NK-92 treated with Interleukin-12 subunit alpha and Interleukin-12 subunit beta, amount 100 ng/mL, for 24 hours (cell line): ENCODE measurements at regions not wholly inside any gene's neighbourhood (a gene's known extent, or its start where the extent isn't known, plus 50 kb on each side); places are given as distances from the start of the nearest gene placed in this dataset.

Source experiments
- DNase-seq: peaks from one replicate; lab custom pipeline; 2025; lab: John Stamatoyannopoulos, UW

DNA sequence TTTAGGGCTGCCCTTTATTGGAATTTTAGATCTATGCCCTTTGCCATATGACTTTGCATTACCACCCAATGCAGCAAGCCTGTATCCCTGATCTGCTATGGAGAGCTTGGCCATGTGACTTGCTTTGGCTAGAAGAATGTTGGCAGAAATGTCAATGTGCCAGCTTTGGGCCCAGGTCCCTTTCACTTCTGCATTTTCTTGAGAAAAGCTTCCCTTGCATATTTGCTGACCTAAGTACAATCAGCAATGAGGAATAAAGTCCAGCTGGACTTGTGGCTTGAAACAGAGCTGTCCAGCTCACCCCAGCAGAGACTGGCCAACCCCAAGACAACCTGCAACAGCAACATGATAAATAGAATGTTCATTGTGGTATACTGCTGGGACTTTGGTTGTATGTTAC is 135.9 kb downstream of the PAH start:
- no peak for DNase-seq

DNA sequence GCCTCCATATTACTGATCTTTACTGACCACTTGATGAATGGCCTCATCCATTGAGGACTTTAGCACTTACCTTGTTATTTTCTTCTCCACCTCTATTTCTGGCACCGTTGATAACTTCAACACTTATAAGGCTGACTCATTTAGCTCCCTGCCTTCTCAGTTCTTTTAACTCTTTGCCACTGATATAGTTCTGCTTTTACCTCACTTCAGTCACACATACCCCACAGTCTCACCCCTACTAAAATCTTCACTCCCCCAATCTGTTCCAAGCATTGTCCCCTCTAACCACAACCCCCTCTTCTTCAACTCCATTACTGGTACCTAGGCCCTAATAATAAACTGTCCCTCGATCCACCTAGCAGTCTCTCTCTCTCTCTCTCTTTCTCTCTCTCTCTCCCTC is 141.0 kb downstream of the PAH start:
- DNase-seq: no peak

DNA sequence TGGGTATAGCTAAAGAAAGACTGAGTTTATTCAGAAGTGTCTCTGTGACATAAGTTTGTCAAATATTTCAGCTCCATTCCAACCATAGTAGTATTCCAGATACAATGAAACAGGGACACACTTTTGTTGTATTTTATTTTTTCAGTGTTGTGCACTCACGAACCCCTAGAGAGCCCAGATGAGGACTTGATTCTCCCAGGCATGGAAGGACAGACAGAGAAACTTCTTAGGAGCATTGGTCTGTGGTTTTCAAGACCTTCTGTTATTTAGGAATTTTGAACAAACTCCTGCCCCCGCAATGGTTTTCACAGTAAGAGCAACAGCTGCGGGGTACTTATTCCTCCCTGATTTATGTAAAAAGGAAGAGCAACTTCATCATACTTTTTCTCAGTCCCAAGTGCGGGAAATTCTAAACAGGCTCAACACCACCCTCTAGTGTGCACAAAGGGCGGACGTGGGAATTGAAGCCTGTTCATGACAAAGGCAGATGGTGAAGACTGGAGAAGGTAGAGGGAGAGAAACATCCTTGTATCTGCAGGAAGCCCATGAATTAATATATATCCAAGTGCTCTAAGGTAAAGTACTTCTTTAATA is 147.6 kb downstream of the PAH start:
- peak; percentile 2 for DNase-seq

DNA sequence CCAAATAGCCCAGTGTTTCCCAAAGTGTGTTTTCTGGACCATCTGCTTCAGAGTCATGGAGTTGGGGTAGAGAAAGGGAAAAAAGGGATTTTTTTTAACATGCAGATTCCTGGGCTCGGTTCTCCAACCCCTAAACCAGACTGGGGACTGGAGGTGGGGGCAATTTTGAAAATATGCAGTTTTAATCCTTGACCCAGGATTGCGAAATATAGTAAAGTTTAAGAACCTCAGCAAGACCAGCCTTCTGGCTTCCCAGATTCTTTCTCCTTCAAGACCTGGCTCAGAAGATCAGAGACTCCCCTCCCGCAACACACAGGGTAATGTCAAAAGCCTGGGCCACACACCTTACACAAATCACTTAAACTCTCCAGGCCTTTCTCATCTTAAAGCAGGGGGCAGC is 150.1 kb downstream of the PAH start:
- no peak for DNase-seq

DNA sequence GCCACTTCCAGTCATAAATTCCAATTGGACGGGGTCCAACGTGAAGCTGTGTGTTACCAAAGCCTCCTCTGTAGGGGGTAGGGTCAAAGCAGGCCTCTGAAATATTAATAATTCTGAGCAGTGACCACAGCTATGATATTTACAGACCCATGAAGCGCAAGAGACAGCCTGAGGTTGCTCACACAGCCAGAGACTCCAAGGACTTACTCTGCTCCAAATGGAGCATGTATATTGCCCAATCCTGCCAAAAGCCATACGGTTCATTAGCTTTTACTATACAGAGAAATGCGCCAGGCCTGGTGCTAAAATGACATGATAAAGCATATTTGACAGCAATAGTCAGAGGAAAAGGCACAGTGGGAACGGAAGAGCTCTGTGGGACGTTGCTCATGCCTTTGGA is 151.3 kb downstream of the PAH start:
- DNase-seq: no peak

DNA sequence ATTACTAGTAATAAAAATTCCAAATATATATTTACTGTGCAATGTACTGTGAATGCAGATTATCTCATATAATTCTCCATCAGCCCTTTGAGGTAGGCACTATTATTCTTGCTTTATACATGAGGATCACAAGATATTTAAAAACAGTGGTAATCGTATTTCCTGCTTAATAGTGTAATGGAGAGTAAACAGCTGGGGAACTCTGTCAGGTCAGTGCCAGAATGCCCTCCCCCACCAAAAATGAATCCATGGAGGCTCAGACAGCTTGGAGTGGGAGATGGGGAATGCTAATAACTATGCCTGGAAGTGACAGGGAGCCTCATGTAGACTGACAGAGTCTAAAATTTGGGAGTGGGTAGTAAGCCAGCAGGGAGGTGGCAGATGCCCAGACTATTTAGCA is 153.6 kb downstream of the PAH start:
- no peak for DNase-seq

DNA sequence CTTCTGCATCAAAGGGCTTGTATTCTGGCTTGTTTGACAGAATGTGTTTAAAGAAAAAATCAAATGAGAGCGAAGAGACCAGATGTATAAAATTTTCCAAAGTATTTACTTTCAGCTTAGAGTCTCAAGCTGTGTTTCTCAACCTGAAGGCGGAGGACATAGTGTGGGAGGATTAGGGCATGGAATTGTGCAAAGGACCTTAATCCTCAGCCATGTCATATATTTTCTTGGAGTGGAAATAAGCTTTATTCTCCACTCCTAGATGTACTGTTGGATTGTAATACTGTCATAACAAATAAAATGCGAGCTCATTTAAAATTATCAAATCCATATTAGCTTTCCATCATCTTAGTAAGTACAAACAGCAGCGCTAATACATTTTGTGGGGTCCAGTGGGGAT is 154.0 kb downstream of the PAH start:
- DNase-seq: no peak

DNA sequence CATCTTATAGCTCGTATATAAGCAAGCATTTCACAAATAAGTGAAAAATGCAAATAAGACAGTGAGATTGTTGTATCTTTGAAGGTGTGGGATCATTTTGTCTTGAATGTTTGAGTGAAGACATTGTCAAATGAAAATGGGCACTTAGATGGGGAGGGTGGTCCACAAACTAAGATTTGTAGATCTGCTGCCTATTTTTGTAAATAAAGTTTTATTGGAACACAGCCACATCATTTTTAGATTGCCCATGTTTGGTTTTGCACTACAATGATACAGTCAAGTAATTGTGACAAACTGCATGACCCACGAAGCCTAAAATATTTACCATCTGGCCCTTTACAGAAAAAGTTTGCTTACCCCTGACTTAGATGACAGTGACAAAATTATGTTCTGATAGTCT is 156.7 kb downstream of the PAH start:
- no peak for DNase-seq

DNA sequence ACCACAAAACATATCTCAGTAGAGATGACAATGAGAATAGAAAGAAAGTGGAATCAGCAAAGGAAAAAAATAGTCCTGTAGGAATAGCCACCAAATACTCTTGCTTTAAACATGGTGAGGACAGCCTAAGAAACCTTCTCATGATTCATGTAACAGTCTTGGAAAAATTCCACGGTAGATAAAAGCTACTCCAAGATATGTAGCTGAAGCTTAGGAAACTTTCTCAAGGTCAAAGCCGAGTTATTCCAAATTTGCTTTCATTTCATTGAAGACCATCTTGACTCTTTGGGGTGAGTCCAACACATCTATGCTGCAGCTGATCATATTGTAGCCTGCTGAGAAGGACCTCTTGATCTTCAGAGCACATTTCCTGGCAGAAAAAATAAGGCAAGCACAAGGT is 157.6 kb downstream of the PAH start:
- no peak for DNase-seq

DNA sequence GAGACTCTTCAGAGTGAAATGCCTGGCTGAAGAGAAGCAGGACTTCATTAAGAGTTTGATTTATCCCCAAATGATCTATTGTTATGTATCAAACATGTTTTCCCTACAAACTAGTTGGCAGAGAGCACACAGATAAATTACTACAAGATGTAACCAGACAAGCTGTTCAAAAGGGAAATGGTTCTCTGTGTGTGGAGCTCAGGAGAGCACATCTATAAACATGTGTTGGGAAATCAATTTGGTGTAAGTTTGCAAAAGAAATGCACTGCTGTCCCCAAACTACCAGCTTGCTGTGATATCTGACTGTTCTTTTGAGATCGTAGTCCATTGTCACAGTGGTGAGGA is 159.2 kb downstream of the PAH start:
- no peak for DNase-seq

DNA sequence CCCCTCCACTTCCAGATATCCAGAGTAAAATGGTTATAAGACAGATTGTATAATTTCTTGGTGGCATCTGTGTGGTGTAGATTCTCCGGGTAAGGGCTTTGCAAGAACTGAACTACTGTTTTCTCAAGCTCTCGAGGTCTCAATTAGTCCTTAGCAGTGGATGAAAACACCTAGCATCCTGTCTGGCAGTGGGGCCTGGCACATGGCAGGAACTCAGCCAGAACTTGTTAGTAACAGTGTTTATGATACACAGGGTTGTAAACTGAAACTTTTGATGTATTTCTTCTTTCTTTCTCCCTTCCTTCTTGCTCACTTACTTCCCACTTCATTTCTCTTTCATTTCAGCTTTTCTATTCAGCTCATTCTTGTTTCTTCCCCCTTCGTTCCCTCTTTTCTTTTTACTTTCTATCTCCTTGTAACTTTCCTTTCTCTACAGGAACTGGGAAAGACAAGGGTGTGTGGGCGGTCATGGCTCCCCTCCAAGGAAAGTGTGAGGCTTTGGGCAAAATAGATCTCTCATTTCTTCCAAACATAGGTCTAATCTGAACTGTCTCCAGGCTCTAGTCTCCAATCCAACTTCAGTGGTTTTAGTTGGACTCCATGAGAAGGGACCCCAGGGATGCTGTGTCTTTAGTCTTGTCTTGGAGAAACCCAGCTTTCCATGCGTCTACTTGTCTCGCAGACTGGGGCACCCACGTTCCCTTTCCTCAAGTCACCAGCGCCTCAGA is 159.7 kb downstream of the PAH start:
- no peak for DNase-seq

DNA sequence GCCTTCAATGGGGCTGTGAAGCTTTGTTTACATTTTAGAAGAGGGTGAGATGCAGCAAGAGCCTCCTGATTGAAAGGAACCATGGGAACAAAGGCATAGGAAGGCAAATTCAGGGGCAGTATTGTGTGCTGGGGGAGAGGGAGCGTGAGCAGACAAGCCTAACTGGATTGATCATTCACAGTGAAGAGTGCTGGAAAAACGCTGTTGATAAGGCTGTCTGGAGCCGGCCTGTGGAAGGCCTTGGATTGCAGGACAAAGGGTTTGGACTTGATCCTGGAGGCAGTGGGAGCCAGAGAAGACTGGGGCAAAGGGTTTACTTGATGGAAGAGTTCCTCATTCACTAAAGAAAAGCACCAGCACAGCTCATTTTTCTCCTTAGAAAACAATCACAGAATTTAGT is 160.5 kb downstream of the PAH start:
- DNase-seq: no peak

DNA sequence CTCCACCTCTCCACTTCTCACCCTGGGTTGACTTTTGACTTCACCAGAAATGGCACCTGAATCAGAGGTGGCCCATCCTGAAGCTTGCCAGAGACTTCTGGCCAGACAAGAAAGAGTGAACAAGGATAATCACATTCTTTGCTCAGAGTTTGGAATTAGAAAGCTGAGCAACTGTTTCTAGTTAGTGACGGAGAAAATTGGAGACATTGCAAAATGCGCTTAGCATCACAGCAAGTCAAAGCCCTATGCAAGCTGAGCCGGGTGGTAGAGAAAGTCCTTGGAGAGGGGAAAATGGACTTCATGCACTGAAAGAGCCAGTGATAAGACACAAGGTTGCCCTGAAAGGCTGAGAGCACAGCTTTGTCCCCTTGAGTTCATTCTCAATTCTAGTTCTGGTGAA is 161.8 kb downstream of the PAH start:
- no peak for DNase-seq

DNA sequence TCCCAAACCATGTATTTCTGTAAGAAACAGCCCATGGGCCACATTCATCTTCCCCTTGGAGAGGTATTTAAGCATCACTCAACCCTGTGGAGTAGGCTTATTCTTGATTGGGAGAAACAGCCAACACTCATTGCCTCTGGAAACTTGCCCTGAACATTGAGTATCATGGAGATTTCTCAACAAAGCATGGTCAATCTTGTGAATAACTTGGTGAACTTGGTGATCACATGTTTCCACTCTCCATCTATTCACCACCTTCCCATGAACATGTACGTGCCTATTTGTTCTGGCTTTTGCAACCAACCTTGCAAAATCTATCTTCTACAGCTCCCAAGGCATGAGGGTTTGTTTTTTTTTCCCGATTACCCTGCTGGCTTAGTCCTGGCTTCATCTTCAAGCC is 163.2 kb downstream of the PAH start:
- no peak for DNase-seq

DNA sequence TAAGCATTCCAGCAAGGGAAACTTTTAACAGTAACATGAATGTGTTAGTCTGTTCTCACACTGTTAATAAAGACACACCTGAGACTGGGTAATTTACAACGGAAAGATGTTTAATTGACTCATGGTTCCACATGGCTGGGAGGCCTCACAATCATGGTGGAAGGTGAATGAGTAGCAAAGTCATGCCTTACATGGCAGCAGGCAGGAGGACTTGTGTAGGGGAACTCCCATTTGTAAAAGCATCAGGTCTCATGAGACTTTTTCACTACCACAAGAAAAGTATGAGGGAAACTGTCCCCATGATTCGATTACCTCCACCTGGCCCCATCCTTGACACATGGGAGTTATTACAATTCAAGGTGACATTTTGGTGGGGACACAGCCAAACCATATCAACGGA is 168.3 kb downstream of the PAH start:
- no peak for DNase-seq

DNA sequence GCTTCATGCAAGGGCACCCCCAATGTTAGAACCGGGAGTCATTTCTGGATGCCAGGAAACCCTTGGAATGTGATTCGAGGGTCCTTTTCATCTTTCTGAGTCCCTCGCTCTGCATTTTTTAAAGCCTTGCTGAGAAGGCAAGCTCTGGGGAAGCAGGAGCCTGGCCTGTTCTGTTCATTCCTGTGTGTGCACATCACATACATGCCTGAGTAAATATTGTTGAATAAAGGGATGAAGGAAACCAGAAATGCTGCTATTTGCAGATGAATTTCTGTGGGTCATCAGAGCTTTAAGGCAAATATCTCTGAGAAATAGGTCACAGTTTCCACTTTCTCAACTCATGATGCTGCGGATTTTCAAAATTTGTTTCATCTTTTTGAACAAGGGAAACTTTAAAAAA is 170.1 kb downstream of the PAH start:
- DNase-seq: no peak

DNA sequence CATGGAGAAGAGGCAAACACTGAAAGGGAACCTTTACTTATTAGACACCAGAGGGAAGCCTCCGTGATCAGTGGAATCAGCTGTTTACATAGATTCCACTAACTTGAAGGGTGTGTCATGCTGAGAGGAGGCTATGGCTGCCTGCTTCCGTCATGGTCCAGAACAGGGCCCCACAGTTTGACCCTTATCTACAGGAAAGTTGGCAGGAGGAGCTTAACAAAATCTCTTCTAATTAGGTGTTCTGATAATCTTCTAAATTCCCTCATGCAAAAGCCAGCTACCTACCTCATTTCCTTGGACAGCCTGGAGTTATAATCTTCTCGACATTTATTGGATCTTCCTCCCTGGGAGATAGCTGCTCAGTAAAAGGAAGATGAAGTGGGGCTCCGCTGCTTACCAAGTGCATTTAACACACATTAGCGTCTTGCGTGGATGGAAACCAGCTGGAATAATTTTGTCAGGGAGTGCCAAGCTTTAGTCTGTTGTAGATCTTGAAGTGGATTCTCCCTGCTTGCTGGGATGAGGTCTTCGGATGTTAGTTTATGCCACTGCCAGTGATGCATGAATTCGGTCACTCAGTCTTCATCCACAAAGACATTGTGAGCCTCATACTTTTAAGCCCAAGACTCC is 171.0 kb downstream of the PAH start:
- DNase-seq: no peak

DNA sequence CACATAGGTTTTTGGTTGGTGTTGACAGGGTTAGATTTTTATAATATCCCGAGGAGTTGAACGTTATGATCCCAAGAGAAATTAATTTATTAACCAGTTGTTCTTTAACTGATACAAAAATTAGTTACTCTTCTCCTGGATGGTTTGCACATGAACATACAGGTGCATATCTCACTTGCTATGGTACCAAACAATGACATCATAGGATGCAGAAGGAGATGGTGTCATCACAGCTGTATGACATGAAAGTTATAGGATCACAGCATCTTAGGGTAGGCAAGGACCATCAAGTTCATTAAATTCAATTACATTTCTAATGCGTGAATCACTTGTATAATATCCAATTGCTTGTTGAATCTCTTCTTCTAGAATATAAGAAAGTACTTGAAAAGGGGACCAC is 175.8 kb downstream of the PAH start:
- DNase-seq: no peak

DNA sequence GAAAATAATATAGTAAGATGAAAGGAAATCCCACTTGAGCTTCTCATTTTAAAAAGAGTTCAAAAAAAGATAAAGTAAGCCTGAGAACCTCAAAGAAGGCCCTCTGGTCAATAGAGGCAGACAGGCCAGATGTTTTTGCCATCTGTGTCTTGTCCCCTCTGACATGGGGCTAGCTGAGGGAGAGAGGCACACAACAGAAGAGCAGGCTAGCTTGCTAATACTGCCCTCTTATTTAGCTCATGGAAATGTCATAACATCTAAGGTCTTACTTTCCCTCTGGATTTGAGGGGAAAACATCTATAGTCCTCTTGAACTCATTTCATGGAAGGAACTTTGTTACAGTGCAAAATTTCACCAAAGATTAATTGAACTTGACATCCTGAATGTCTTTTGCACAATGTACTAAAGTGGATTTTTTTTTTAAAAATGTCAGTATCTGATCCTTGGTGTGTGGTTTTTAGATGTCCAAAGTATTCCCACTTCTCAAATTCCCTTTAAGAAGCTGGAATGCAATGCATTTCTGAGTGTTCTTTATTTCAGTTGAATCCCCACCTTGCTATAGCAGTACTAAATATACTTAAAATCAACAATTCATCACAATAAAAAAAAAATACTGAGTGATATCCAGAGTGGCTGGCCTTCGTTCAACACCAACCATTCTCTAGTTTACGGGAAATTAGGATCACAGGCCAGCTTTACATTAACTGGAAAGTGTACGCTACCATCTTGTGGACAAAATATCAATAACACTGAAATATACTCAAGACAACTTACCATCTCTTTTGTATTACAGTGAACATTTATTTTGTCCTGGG is 176.7 kb downstream of the PAH start:
- DNase-seq: no peak

DNA sequence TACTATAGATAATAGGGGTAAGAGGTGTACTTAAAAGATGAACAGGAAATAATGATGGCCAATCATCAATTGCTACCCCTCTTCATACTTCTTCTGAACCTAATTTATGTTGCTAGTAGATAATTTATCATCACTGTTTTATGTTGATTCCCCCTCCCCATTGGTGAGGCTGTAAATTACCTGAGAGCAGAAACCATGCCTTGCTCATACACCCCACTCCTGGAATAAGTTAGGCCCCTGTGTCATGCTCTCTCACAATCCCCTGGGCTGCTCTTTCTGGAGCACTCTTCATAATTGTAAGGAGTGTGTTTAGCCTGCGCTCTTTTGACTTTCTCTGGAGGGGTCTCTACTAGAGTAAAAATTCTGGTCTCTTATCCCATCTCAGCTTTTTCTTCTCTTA is 180.7 kb downstream of the PAH start:
- DNase-seq: no peak

DNA sequence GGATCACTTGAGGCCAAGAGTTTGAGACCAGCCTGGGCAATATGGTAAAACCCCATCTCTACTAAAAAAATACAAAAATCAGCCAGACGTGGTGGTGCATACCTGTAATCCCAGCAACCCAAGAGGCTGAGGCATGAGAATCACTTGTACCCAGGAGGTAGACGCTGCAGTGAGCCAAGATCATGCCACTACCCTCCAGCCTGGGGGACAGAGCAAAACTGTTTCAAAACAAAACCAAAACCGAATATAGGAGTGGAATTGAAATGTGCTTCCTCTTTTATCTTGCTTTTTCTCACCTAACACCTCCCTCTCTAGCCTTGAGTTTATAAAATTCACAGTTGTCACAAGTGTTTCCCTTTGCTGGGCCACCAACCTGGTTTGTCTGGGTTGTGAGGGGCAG is 181.9 kb downstream of the PAH start:
- no peak for DNase-seq

DNA sequence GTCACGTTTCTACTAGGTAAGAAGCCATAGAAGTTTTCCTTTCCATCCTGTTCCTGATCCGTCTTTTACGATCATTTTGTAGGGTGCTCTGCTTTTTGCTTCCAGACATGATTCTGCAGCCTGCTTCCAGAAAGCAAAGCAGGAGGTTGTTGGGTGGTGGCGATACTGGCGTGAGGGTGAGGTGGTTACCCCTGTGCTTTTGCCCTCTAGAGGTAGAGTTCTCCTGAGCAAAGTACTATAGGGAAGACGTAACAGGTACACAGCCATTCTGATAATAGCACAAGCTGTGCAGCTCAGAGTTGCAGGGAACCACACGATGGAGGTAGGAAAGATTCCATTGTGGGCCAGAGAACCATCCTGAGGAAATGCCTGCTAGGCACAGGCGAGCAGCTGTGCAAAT is 186.0 kb downstream of the PAH start:
- no peak for DNase-seq
